Ovary (tissue), 3 donors: ENCODE measurements at regions not wholly inside any gene's neighbourhood (a gene's known extent, or its start where the extent isn't known, plus 50 kb on each side); places are given as distances from the start of the nearest gene placed in this dataset.

Experiments
- CTCF ChIP-seq, 3 donors: fragments of 450-650 bp in 2 of 3; fragments of 200-600 bp in 1 of 3; IDR thresholded peaks; one replicate each; pipeline versions ENCODE4 v1.5.1 to v1.8.0; 2016 to 2022; ENCODE audit warnings: antibody characterized with exemption in 3 of 3, mild to moderate bottlenecking in 1 of 3
- EP300 ChIP-seq: sonication (generic); formaldehyde crosslinking; IDR thresholded peaks from one replicate; pipeline ENCODE4 v1.6.1; 2017; ENCODE audit warnings: antibody characterized with exemption
- POLR2A ChIP-seq: fragments of 450-650 bp; IDR thresholded peaks from one replicate; pipeline ENCODE4 v1.6.1; 2017; ENCODE audit warnings: antibody characterized with exemption, mild to moderate bottlenecking, moderate library complexity
- donor health status: DM: no; HTN: no; CAD: no.

- TF ChIP-seq POLR2A (no peak), CTCF (IDR thresholded peaks at IDR 0.05) (no peak), EP300 (no peak)
These were observed 118.8 kb upstream of the DAZL start for GRCh38 chr3:16723978-16724377.
